ENCODE measurements at regions not wholly inside any gene's neighbourhood (a gene's known extent, or its start where the extent isn't known, plus 50 kb on each side); places are given as distances from the start of the nearest gene placed in this dataset.

DNA sequence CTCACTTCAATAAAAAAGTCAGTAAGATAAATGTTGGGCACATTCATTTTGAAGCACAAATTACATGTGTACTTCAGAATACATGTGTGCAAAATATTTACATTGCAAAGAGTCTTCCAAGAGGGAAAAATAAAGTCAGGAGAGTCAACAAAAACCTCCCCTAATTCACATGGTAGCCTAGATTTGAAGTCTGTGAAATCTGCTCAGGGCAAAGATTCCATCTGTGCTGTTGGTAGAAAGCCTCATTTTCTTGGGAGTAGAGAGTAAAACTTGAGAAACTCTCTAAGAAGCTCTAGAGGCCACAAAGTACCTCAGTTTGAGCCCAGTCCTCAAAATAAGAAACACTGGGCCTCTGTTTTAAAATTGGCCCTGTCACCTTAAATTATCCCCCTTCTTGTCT lies 303.4 kb downstream of the RAB28 start:
- no peak for DNase-seq

DNA sequence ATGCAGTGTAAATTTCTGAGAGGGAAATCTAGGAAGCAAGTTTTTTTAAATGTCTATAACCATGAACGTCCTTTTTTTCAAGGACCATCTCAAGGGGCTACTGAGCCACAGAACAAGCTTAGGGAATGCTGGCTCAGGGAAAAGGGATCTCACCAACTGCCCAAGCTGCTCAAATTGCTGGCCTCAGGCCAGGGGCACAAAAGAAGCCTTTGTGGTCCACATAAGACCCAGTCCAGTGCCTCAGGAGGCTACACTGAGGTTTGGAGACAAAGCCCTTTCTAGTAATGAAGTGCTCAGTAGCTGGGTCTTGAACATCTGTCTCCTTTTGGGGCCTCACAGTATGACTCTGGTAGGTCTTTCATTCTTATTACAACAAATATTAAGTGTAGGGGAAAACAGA lies 305.5 kb downstream of the RAB28 start:
- no peak for DNase-seq

- no peak for DNase-seq
These were observed 307.4 kb downstream of the RAB28 start for GRCh38 chr4:13176741-13177142.

GRCh38 chr4:13174926-13175325 lies 309.2 kb downstream of the RAB28 start:
- DNase-seq: no peak

GRCh38 chr4:13174001-13174400 lies 310.1 kb downstream of the RAB28 start:
- DNase-seq: no peak

- DNase-seq: no peak
These were observed 312.7 kb downstream of the RAB28 start for GRCh38 chr4:13171292-13172057.

GRCh38 chr4:13169731-13170525 lies 314.2 kb downstream of the RAB28 start:
- DNase-seq: no peak

DNA sequence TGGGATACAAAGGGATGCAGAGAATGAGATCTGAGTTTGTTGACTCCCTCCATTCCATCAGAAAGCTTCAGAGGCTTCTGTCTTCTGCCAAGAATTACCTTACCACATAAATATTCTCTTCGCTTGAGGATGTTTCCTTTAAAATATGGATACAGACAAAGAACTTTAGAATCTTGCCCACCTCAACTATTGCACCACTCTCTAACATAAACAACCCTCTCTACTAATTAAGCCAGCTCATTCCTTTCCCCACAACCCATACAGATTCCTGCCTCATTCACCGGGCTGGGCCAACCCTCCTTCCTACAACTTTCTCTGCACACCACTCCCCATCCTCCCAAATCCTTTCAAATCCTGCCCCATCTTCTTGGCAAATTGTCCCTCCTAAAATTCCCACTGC lies 315.8 kb downstream of the RAB28 start:
- DNase-seq: no peak

DNA sequence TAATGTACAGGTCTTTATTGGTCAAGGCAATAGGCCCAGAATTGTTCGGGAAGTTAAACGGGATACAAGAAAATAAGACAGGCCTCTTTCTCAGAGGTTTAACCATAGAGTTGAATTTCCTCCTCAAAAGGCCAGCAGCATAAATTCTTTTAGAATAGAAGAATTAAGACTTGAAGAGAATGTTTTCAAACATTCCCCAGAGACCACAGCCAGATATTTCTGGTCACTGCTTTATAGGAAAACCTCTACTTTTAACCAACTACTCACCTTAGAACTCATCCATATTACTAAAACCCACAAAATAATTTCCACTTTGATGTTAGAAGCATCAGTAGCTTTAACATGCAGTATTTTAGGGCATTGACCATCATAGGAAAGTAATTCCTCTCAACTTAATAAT lies 317.9 kb downstream of the RAB28 start:
- DNase-seq: no peak

DNA sequence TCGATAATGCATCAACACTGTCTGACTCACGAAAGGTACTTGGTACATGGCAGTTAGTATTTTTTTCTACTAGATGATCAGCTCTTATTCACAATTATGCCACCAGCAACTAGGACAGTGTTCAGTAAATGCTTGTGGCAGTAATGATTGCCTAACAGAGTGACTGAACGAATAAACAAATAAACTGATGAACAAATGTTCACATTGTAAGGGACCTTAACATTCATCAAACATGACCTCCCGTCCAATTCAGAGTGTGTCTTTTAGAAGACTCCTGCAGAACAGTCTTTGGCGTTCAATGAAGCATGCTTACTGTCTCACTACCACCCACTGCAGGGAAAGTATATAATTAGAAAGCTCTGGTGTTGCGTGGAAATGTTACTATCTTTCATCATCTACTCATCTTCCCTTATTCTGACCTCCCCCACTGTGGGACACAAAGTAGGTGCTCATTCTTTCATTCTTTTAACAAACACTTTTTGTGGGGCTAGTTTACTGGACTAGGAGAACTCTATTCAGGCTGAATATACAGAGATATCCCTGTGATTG lies 319.3 kb downstream of the RAB28 start:
- no peak for DNase-seq

GRCh38 chr4:13162886-13163285 lies 321.3 kb downstream of the RAB28 start:
- no peak for DNase-seq

DNA sequence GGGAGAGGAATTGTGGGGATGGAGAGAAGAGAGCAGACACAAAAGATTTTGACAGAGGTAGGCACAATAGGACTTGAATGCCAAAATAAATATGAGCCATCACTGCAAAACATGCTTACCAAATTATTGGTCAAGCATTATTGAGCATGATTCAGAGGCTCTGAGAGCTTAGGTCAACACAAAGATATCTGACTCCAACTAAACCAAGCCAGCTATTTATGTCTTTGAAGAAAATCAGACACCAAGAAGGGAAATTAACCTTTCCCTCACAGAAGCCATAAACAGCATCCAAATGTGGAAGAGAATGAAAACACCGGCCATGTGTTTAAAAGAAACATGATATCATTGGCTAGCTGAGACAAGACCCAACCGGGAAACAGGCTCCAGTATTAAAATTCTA lies 323.2 kb downstream of the RAB28 start:
- DNase-seq: peak; percentile 5 to 6

DNA sequence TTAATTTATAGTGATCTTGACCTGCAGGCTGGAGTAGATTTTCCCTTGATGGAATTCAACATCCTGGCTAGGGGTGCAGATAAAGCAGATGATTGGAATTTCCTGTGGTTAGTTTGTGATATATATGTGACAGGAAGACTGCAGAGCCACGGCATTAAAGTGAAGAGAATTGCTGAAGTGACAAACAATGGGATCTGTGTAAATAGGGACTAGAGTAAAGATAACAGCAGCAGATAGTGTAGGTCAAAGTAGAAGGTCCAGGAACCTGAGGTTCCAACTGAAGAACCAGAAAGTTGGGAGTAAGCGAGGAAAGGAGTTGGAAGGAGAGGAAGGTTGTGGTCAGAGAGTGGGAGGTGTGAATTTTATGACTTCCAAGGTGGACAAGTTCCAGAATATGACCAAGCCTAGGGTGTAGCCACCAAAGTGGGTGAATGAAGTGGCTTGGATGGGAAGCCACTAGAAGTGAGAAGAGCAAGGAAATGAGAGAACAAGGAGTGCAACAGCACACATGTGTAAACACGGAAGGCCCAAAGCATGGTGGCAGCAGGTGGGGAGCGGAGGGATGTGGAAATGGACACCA lies 325.0 kb downstream of the RAB28 start:
- peak in 1 of 2 experiments; percentile 34 for DNase-seq

DNA sequence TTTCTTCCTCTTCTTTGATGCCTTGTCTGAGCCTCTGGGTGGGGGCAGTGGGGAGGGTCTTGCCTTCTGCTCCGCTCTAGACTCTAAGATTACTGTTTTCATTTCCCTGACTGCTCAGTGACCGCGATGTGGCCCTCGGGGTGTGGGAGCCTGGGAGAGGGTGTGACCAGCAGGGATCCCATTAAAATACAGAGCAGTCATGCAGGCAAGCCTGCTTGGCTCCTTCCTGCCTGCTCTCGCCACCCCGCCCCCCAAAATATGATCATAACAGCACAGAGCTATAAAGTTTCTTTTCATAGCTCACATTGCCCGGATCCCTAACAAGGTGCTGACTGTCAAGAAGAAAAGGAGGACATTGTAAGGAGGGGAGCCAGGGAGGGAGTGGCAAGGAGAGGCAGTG lies 332.9 kb downstream of the RAB28 start:
- DNase-seq: no peak

GRCh38 chr4:13143222-13144070 lies 340.7 kb downstream of the RAB28 start:
- no peak for DNase-seq

GRCh38 chr4:13142726-13143125 lies 341.4 kb downstream of the RAB28 start:
- DNase-seq: no peak

DNA sequence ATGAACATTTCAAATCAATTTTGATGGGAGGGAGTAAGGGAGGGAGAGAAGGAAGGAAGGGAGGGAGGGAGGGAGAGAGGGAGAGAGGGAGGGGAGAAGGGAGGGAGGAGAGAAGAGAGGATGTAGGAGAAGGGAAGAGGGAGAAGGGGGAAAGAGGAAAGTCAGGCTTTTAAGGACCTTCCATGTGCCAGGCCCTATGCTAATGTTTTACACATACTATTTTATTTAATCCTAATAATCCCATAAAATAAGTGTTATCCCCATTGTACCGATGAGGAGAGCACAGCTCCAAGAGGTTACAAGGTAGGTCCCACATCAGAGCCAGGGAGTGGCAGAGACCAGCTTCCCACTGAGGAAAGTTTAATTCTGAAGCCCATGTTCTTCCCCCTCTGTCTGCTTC lies 341.9 kb downstream of the RAB28 start:
- no peak for DNase-seq

GRCh38 chr4:13137390-13137789 lies 346.8 kb downstream of the RAB28 start:
- no peak for DNase-seq

GRCh38 chr4:13133700-13134099 lies 350.4 kb downstream of the RAB28 start:
- no peak for DNase-seq

DNA sequence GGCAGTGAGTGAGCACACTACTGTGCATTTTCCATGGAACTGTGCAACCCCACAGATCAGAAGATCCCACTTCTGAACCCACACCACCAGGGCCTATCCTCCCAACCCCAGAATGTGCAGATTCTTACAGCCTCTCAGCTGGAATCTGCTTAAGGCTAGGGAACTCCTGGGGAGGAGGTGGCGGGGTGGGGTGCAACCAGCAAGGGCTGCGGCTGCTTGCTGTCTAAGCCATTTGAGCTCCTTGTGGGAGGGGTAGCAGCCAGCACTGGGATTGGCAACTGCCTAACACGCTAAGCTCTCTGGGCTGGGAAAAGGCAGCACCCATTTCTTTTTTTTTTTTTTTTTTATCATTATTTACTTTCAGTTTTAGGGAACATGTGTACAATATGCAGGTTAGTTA lies 353.3 kb downstream of the RAB28 start:
- DNase-seq: no peak

GRCh38 chr4:13129095-13129494 lies 355.0 kb downstream of the RAB28 start:
- DNase-seq: no peak

- no peak for DNase-seq
These were observed 356.9 kb downstream of the RAB28 start for GRCh38 chr4:13126976-13127910.
